Heart right ventricle (tissue), 16 donors: ENCODE measurements at regions not wholly inside any gene's neighbourhood (a gene's known extent, or its start where the extent isn't known, plus 50 kb on each side); places are given as distances from the start of the nearest gene placed in this dataset.
A peak's percentile ranks its signal among the peaks of the same experiment; 100 is the strongest.

Source experiments
- ATAC-seq, 8 donors: fragments of 200-7000 bp; cut with Tn5 transposase; one replicate each; pipeline ENCODE4 v1.9.1; 2020; ENCODE audit warnings: mild to moderate bottlenecking in 8 of 8, moderate library complexity in 8 of 8, moderate number of reproducible peaks in 1 of 8
- DNase-seq, 2 donors: peaks; one replicate each; pipeline ENCODE4 v3.0.0-alpha.2; 2020
- H3K27ac ChIP-seq, 10 donors: fragments of 200-600 bp; sonication (generic) in 2 of 10; one replicate each; pipeline versions ENCODE4 v1.5.0 to v1.8.0; 2020 to 2022; ENCODE audit warnings: mild to moderate bottlenecking in 3 of 10
- H3K27me3 ChIP-seq, 7 donors: fragments of 200-600 bp; one replicate each; pipeline ENCODE4 v1.8.0; 2021 to 2022; ENCODE audit warnings: mild to moderate bottlenecking in 2 of 7
- H3K36me3 ChIP-seq, 9 donors: fragments of 200-600 bp; sonication (generic) in 1 of 9; one replicate each; pipeline versions ENCODE4 v1.5.0 to v1.8.0; 2020 to 2022; ENCODE audit warnings: mild to moderate bottlenecking in 2 of 9
- H3K4me1 ChIP-seq, 9 donors: fragments of 200-600 bp; sonication (generic) in 1 of 9; one replicate each; pipeline versions ENCODE4 v1.5.0 to v1.8.0; 2020 to 2022; ENCODE audit warnings: mild to moderate bottlenecking in 4 of 9
- H3K4me3 ChIP-seq, 10 donors: fragments of 200-600 bp; sonication (generic) in 2 of 10; one replicate each; pipeline versions ENCODE4 v1.5.0 to v1.8.0; 2020 to 2022; ENCODE audit warnings: mild to moderate bottlenecking in 7 of 10, moderate library complexity in 2 of 10
- H3K9me3 ChIP-seq, 11 donors: fragments of 200-600 bp in 10 of 11; sonication (generic) in 2 of 11; one replicate each; pipeline versions ENCODE4 v1.5.0 to v1.8.0; 2013 to 2022; ENCODE audit warnings: mild to moderate bottlenecking in 2 of 11, control low read depth in 1 of 11, moderate library complexity in 1 of 11
- WGBS, 2 donors: extraction: QIAGEN DNeasy Blood & Tissue Kit; methylation state at CpG; one replicate each; pipeline ENCODE4 v1.1.7; 2013; ENCODE audit warnings: inconsistent platforms in 1 of 2; 5-methylcytosine and 5-hydroxymethylcytosine counted together
- intact Hi-C, 10 donors: fragments of 100-400 bp; cut with DNase I; formaldehyde crosslinking; loops; one replicate each; pipeline versions ENCODE4 v1.11.1 to v1.14.2; 2022
- TF ChIP-seq, protein P1 (sequence below), 9 donors: fragments of 200-600 bp; sonication (generic) in 2 of 9; IDR thresholded peaks; one replicate each; pipeline versions ENCODE4 v1.5.0 to v1.8.0; 2021 to 2022; ENCODE audit warnings: antibody characterized with exemption in 9 of 9, mild to moderate bottlenecking in 5 of 9, moderate library complexity in 1 of 9
- donor health status: Arrhythmogenic right ventricular cardiomyopathy.
- donor health status: ischemic (EF 13 %, LVEDD 7.1; RV severe dilation, severe dysfunction).
- donor health status: healthy with polysubstance abuse.
- donor health status: DM: no; HTN: yes; CAD: no.
- donor health status: DM: no; HTN: no; CAD: no.
- donor health status: ischemic (EF 25% LVEDD 6.9; RV normal size, moderate dysfunction).
- donor health status: ischemic (EF 25% LVEDD 5.7; RV mildly dilated, moderate dysfunction).
- donor health status: healthy.
- donor health status: DM: yes; HTN: yes; CAD: no.
- donor health status: Ischemic cardiomyopathy.
- donor health status: ischemic (EF 35%, LVEDD 5.7; RV mildly dilated, moderate dysfunction).
- donor health status: nonischemic (EF 11% LVEDD 7.7; RV severe dilation, severe dysfunction).
- donor health status: DM: yes; HTN: yes; CAD: no.
- donor health status: PGD.
- donor health status: ischemic (EF 29% LVEDD 5.4; RV normal size, mild dysfunction).
- donor health status: nonischemic (EF 23%, LVEDD 6.1; RV moderate dilation, normal function).

DNA sequence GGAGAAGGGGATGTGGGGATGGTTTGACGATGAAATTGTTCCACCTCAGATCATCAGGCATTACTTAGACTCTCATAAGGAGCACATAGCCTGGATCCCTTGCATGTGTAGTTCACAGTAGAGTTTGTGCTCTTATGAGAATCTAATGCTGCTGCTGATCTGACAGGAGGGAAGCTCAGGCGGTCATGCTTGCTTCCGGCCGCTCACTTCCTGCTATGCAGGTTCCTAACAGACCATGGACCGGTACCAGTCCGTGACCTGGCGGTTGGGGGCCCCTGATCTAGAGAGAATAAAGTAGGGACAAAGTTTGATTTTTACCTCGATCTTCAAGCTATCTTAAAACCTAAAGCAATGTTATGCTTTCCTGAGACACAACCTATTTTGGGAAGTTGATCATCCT is 373.8 kb upstream of the ARGLU1 start:
- Histone ChIP-seq H3K9me3 (no peaks in the 10 kb centered on the region), H3K4me1 (peaks cover 0 to 4% (median 0%) of the 10 kb centered on the region in 9 donors), H3K36me3 (no peaks in the 10 kb centered on the region), H3K27ac (no peak overlapping the region), H3K27me3 (no peaks in the 10 kb centered on the region), H3K4me3 (no peak overlapping the region)
- ATAC-seq (no peak), DNase-seq (no peak)
- intact Hi-C loops, result no loop called here
- WGBS, 2 donors, result 87 to 88% methylated on average over 8 of the region's 8 CpGs
- TF ChIP-seq, protein P1, sequence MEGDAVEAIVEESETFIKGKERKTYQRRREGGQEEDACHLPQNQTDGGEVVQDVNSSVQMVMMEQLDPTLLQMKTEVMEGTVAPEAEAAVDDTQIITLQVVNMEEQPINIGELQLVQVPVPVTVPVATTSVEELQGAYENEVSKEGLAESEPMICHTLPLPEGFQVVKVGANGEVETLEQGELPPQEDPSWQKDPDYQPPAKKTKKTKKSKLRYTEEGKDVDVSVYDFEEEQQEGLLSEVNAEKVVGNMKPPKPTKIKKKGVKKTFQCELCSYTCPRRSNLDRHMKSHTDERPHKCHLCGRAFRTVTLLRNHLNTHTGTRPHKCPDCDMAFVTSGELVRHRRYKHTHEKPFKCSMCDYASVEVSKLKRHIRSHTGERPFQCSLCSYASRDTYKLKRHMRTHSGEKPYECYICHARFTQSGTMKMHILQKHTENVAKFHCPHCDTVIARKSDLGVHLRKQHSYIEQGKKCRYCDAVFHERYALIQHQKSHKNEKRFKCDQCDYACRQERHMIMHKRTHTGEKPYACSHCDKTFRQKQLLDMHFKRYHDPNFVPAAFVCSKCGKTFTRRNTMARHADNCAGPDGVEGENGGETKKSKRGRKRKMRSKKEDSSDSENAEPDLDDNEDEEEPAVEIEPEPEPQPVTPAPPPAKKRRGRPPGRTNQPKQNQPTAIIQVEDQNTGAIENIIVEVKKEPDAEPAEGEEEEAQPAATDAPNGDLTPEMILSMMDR (IDR thresholded peaks at IDR 0.05), result no peak

DNA sequence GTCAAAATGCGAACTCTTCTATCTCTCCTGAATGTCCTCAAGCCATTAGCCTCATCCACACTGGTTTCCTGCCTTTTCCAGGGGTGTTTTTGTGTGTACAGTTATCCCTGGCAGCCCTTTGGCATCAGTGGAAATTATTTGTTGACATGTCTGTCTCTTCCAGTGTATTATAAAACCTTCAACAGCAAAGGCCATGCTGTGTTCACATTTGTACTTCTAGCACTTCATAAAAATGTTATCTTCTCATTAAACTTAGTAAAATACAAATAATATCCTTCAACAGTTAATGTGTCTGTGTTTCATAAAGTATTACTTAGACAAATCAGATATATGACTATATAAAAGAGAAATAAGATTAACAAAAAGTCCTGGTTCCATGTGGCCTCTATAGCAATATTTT is 359.5 kb upstream of the ARGLU1 start:
- intact Hi-C loops, result loop anchor here in 3 of 10 donors (5.0 to 10.0 kb wide), 2 partner anchors 195 to 197 kb away; no protein-coding TSS in a partner anchor
- 86 to 98% methylated on average over 1 of the region's 1 CpG for WGBS, 2 donors

DNA sequence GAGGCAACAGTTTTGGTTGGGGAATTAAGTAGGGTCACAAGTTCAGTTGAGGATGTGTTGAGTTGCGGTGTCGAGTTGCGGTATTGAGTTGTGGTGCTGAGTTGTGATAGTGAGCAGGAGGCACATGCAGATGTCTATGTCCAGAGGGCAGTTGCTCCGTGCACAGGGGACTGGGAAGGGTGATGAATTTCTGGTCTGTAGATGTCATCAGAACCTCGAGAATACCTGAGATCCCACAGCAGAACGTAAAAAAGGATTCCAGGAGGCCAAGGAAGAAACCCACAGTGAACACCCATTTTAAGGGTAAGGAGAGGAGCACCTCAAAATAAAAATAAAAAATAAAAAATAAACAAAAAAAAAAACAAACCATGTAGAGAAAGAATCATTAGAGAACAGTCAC is 354.4 kb upstream of the ARGLU1 start:
- peak overlapping the region in 2 of 10 donors; percentile 30 to 98 for H3K27ac ChIP-seq
- no peak for ATAC-seq
- no peak overlapping the region for H3K4me3 ChIP-seq
- no peak for DNase-seq
- intact Hi-C loops, result loop anchor here in 4 of 10 donors (5.0 to 10.0 kb wide), 2 partner anchors 200 to 202 kb away; no protein-coding TSS in a partner anchor
- no peaks in the 10 kb centered on the region for H3K36me3 ChIP-seq
- peaks cover 0 to 34% (median 14%) of the 10 kb centered on the region in 9 donors for H3K4me1 ChIP-seq
- no peaks in the 10 kb centered on the region for H3K9me3 ChIP-seq
- TF ChIP-seq, protein P1 (IDR thresholded peaks at IDR 0.05), result no peak
- peaks cover 0 to 5% (median 0%) of the 10 kb centered on the region in 7 donors for H3K27me3 ChIP-seq
- 60 to 66% methylated on average over 6 of the region's 6 CpGs for WGBS, 2 donors

More for the DNA sequence above, 359.5 kb upstream of the ARGLU1 start:
- no peaks in the 10 kb centered on the region for H3K9me3 ChIP-seq
- H3K27me3 ChIP-seq, result peaks cover 0 to 5% (median 0%) of the 10 kb centered on the region in 7 donors
- ATAC-seq, result no peak
- no peak for DNase-seq
- H3K4me1 ChIP-seq, result no peaks in the 10 kb centered on the region
- TF ChIP-seq, protein P1 (IDR thresholded peaks at IDR 0.05), result no peak
- H3K36me3 ChIP-seq, result no peaks in the 10 kb centered on the region
- no peak overlapping the region for H3K27ac ChIP-seq
- no peak overlapping the region for H3K4me3 ChIP-seq

DNA sequence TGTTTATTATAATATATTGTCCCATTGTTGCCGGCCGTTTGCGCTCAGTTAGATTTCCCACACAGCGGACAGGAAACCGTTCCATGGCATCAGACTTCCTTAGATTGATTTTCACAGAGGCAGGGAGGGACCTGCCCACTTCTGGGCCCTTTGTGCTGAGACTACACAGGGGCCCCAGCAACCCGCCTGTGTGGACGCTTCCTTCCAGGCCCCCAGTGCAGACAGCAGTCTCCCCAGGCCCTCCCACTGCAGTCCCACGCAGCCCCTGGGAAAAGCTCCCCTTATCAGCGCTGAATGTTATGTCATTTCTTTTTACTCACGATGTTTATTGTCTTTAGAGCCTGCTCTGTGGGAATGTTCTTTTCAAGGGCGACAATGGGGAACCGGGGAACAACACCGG is 351.7 kb upstream of the ARGLU1 start:
- Histone ChIP-seq H3K4me3 (peak overlapping the region in 6 of 10 donors; percentile 1 to 76 (median 66)), H3K36me3 (no peaks in the 10 kb centered on the region), H3K27me3 (peaks cover 0 to 3% (median 0%) of the 10 kb centered on the region in 7 donors), H3K27ac (peak overlapping the region; percentile 61 to 98 (median 94)), H3K9me3 (no peaks in the 10 kb centered on the region), H3K4me1 (peaks cover 0 to 41% (median 17%) of the 10 kb centered on the region in 9 donors)
- 29 to 31% methylated on average over 13 of the region's 13 CpGs for WGBS, 2 donors
- TF ChIP-seq, protein P1 (IDR thresholded peaks at IDR 0.05), result no peak
- intact Hi-C loops, result loop anchor here in 8 of 10 donors (2.0 to 10.0 kb wide), 20 partner anchors 47 to 427 kb away; partner anchors contain the start of genes EFNB2 (in 5 of the 8) and ARGLU1 (in 2 of the 8)
- DNase-seq (peak; percentile 64 to 82), ATAC-seq (peak; percentile 72 to 94 (median 84))
